HG03460 (cell line): ENCODE measurements at regions not wholly inside any gene's neighbourhood (a gene's known extent, or its start where the extent isn't known, plus 50 kb on each side); places are given as distances from the start of the nearest gene placed in this dataset.
"Not testable (repeated sequence)": the region's sequence is repeated elsewhere in the genome, so short reads cannot be mapped to it uniquely, and the experiment has no call there.

ENCODE experiments used
- ATAC-seq: cut with Tn5 transposase; IDR thresholded peaks from one replicate; pipeline ENCODE4 v1.9.1; 2021; ENCODE audit not compliant: unreplicated experiment

- no peak for ATAC-seq
Observed at GRCh38 chr2:176423819-176424218, 154.6 kb downstream of the MTX2 start.

GRCh38 chr2:176424746-176425145 is 155.5 kb downstream of the MTX2 start:
- no peak for ATAC-seq

- ATAC-seq = no peak
Observed at GRCh38 chr2:176427549-176427948, 158.3 kb downstream of the MTX2 start.

- ATAC-seq = not testable (repeated sequence)
Observed at GRCh38 chr2:176428944-176429469, 159.8 kb downstream of the MTX2 start.

- no peak for ATAC-seq
Observed at GRCh38 chr2:176432434-176432833, 163.2 kb downstream of the MTX2 start.

GRCh38 chr2:176435729-176436128 is 166.5 kb downstream of the MTX2 start:
- no peak for ATAC-seq

- no peak for ATAC-seq
Observed at GRCh38 chr2:176443946-176444345, 174.7 kb downstream of the MTX2 start.

GRCh38 chr2:176445956-176446355 is 176.7 kb downstream of the MTX2 start:
- no peak for ATAC-seq

- no peak for ATAC-seq
Observed at GRCh38 chr2:176446718-176447414, 177.6 kb downstream of the MTX2 start.

- ATAC-seq = no peak
Observed at GRCh38 chr2:176447616-176448015, 178.4 kb downstream of the MTX2 start.

- ATAC-seq = no peak
Observed at GRCh38 chr2:176449852-176450251, 180.6 kb downstream of the MTX2 start.

GRCh38 chr2:176453784-176454183 is 184.5 kb downstream of the MTX2 start:
- ATAC-seq = no peak

- peak; percentile 50 for ATAC-seq
Observed at GRCh38 chr2:176454893-176455815, 185.9 kb downstream of the MTX2 start.

- no peak for ATAC-seq
Observed at GRCh38 chr2:176455816-176456291, 186.6 kb downstream of the MTX2 start.

- no peak for ATAC-seq
Observed at GRCh38 chr2:176457481-176457880, 188.2 kb downstream of the MTX2 start.

GRCh38 chr2:176461098-176461808 is 192.0 kb downstream of the MTX2 start:
- no peak for ATAC-seq

GRCh38 chr2:176461809-176462670 is 192.8 kb downstream of the MTX2 start:
- ATAC-seq = no peak

GRCh38 chr2:176463546-176463945 is 194.3 kb downstream of the MTX2 start:
- ATAC-seq = no peak

- ATAC-seq = no peak
Observed at GRCh38 chr2:176464886-176465564, 195.8 kb downstream of the MTX2 start.
